ENCODE measurements at regions not wholly inside any gene's neighbourhood (a gene's known extent, or its start where the extent isn't known, plus 50 kb on each side); places are given as distances from the start of the nearest gene placed in this dataset.

GRCh38 chr10:121683366-121683765 lies 85.1 kb upstream of the FGFR2 start:
- ATAC-seq (ENCODE audit: low read depth) (no peak), DNase-seq (no peak)
- no peaks in the 10 kb centered on the region for H3K27me3 ChIP-seq (ENCODE audit: control insufficient read depth, insufficient read depth, low read length)
- ChIA-PET CTCF (no interaction called here), POLR2A (ENCODE audit: unreplicated experiment) (no interaction called here)
- H4K91ac ChIP-seq (ENCODE audit: insufficient read depth, low read depth, low read length): no peak overlapping the region
- no peak overlapping the region for H3K18ac ChIP-seq (ENCODE audit: low read depth, low read length)
- TF ChIP-seq, protein P1, sequence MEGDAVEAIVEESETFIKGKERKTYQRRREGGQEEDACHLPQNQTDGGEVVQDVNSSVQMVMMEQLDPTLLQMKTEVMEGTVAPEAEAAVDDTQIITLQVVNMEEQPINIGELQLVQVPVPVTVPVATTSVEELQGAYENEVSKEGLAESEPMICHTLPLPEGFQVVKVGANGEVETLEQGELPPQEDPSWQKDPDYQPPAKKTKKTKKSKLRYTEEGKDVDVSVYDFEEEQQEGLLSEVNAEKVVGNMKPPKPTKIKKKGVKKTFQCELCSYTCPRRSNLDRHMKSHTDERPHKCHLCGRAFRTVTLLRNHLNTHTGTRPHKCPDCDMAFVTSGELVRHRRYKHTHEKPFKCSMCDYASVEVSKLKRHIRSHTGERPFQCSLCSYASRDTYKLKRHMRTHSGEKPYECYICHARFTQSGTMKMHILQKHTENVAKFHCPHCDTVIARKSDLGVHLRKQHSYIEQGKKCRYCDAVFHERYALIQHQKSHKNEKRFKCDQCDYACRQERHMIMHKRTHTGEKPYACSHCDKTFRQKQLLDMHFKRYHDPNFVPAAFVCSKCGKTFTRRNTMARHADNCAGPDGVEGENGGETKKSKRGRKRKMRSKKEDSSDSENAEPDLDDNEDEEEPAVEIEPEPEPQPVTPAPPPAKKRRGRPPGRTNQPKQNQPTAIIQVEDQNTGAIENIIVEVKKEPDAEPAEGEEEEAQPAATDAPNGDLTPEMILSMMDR (conservative IDR thresholded peaks at IDR 0.05; ENCODE audit: low read depth, low read length): no peak
- TF ChIP-seq, protein P2, sequence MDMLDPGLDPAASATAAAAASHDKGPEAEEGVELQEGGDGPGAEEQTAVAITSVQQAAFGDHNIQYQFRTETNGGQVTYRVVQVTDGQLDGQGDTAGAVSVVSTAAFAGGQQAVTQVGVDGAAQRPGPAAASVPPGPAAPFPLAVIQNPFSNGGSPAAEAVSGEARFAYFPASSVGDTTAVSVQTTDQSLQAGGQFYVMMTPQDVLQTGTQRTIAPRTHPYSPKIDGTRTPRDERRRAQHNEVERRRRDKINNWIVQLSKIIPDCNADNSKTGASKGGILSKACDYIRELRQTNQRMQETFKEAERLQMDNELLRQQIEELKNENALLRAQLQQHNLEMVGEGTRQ (IDR thresholded peaks at IDR 0.05; ENCODE audit: low read depth, low read length): no peak
- TF ChIP-seq NFE2L2 (IDR thresholded peaks at IDR 0.05; ENCODE audit: low read depth, low read length) (no peak), CEBPB (IDR thresholded peaks at IDR 0.05; ENCODE audit: low read depth, low read length) (no peak), BHLHE40 (IDR thresholded peaks at IDR 0.05; ENCODE audit: low read depth, low read length) (no peak), RFX5 (IDR thresholded peaks at IDR 0.05; ENCODE audit: low read depth, low read length) (no peak)
- H3K4me1 ChIP-seq (ENCODE audit: control insufficient read depth, insufficient read depth, low read length): no peaks in the 10 kb centered on the region
- no peaks in the 10 kb centered on the region for H3K9me1 ChIP-seq (ENCODE audit: insufficient read depth, low read length)
- no peak overlapping the region for H3K23ac ChIP-seq (ENCODE audit: low read depth, low read length)
- no peak overlapping the region for H4K8ac ChIP-seq (ENCODE audit: low read depth in 2 of 2, low read length in 2 of 2)
- H2BK20ac ChIP-seq (ENCODE audit: low read depth, low read length): no peak overlapping the region
- no peak overlapping the region for H3K4ac ChIP-seq (ENCODE audit: low read depth, low read length)
- H3K79me1 ChIP-seq (ENCODE audit: low read depth in 1 of 2, low read length in 2 of 2): no peaks in the 10 kb centered on the region
- in situ Hi-C loops (cut with MboI; ENCODE audit: low sequenced_read_pairs): no loop called here
- peaks cover 7% of the 10 kb centered on the region; the same call in 1 of the 2 replicates for H3K9me3 ChIP-seq (ENCODE audit: control insufficient read depth, insufficient read depth, low read length)
- no peak overlapping the region for H2BK5ac ChIP-seq (ENCODE audit: low read depth, low read length, poor library complexity, severe bottlenecking)
- H3K56ac ChIP-seq (ENCODE audit: extremely low read depth, insufficient read depth, low read length): no peak overlapping the region
- dilution Hi-C loops (cut with HindIII; ENCODE audit: low sequenced_read_pairs, unreplicated experiment): no loop called here
- no peak overlapping the region for H3K14ac ChIP-seq (replicated peaks; ENCODE audit: low read depth, low read length)
- H4K5ac ChIP-seq (ENCODE audit: low read depth, low read length): no peak overlapping the region
- H2AK5ac ChIP-seq (ENCODE audit: low read depth, low read length): no peak overlapping the region
- intact Hi-C loops (cut with micrococcal nuclease): no loop called here
- H3K27ac ChIP-seq (ENCODE audit: insufficient read depth, low read length): no peak overlapping the region
- BruUV-seq (replicated peaks): no TSS peak
- no peak overlapping the region for H3K4me3 ChIP-seq (ENCODE audit: insufficient read depth, low read depth, low read length)
- H3K4me2 ChIP-seq (ENCODE audit: low read depth, low read length): no peak overlapping the region
- H2BK120ac ChIP-seq (ENCODE audit: low read depth, low read length): no peak overlapping the region
- H2BK15ac ChIP-seq (ENCODE audit: low read depth, low read length): no peak overlapping the region
- no peaks in the 10 kb centered on the region for H4K20me1 ChIP-seq (ENCODE audit: insufficient read depth, low read length)
- H3K36me3 ChIP-seq (ENCODE audit: control insufficient read depth, insufficient read depth, low read length): no peaks in the 10 kb centered on the region
- no peak overlapping the region for H3K9ac ChIP-seq (ENCODE audit: low read depth, low read length)
- H2AK9ac ChIP-seq (replicated peaks; ENCODE audit: low read depth, low read length, poor library complexity): no peak overlapping the region
- no peak overlapping the region for H2AFZ ChIP-seq (replicated peaks; ENCODE audit: low read length, poor library complexity)
- no CpG with 5 or more reads among the region's 5 CpGs for WGBS, 2 experiments (ENCODE audit: extremely low coverage in 2 of 2, insufficient read length in 1 of 2)

All from IMR-90 (cell line).